GM12874 (cell line): ENCODE measurements at regions not wholly inside any gene's neighbourhood (a gene's known extent, or its start where the extent isn't known, plus 50 kb on each side); places are given as distances from the start of the nearest gene placed in this dataset.

Experiments used
- TF ChIP-seq, protein P1 (sequence below): IDR thresholded peaks from 2 replicates; pipeline ENCODE4 v1.5.1; 2011; ENCODE audit warnings: low read depth, mild to moderate bottlenecking, control low read depth, low read length, moderate library complexity; ENCODE audit not compliant: insufficient read depth

GRCh38 chr1:168918860-168919741 is 187.4 kb upstream of the ATP1B1 start:
- TF ChIP-seq, protein P1, sequence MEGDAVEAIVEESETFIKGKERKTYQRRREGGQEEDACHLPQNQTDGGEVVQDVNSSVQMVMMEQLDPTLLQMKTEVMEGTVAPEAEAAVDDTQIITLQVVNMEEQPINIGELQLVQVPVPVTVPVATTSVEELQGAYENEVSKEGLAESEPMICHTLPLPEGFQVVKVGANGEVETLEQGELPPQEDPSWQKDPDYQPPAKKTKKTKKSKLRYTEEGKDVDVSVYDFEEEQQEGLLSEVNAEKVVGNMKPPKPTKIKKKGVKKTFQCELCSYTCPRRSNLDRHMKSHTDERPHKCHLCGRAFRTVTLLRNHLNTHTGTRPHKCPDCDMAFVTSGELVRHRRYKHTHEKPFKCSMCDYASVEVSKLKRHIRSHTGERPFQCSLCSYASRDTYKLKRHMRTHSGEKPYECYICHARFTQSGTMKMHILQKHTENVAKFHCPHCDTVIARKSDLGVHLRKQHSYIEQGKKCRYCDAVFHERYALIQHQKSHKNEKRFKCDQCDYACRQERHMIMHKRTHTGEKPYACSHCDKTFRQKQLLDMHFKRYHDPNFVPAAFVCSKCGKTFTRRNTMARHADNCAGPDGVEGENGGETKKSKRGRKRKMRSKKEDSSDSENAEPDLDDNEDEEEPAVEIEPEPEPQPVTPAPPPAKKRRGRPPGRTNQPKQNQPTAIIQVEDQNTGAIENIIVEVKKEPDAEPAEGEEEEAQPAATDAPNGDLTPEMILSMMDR, result no peak

- TF ChIP-seq, protein P1, result no peak
Measured at GRCh38 chr1:168920456-168921094, 185.9 kb upstream of the ATP1B1 start.

GRCh38 chr1:168921629-168922028 is 184.9 kb upstream of the ATP1B1 start:
- TF ChIP-seq, protein P1, result no peak

GRCh38 chr1:168923521-168924136 is 182.9 kb upstream of the ATP1B1 start:
- TF ChIP-seq, protein P1, result no peak

- TF ChIP-seq, protein P1, result no peak
Measured at GRCh38 chr1:168924976-168925375, 181.5 kb upstream of the ATP1B1 start.

DNA sequence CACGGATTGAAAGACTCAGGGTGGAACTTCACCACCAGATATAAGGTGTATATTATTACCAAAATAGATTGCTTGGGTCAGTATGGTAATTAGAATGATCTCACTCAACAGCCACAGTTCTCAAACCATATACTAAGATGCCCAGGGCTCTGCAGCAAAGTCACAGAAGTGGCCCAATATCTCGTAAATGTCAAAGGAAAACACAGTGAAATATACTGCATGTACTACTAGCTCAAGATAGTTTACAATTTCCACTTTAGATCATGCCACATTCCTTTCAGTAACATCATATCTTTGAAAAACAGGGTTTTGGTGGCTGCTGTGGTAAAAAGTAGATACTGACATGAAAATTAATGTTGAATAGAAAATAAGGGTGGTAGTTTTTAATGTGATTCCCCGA is 180.3 kb upstream of the ATP1B1 start:
- TF ChIP-seq, protein P1, result no peak

DNA sequence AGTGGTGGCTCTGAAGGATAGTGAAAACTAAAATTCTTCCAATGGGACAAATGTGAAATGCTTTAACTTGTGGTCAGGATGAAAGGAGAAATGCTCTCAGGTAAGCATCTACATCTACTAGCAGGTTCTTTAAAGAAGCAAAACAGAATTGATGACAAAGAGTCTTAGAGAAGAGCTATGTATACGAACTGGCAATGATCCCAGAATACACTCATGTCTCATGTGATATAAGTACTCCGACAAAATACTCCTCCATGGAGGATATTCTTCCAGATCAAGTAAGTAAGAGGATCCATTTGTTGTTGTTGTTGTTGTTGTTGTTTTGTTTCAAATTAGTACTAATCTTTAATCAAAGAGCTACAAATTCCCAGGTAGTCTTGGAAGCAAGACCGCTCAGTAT is 174.0 kb upstream of the ATP1B1 start:
- TF ChIP-seq, protein P1, result no peak
